OCI-LY1 (cell line): ENCODE measurements at regions not wholly inside any gene's neighbourhood (a gene's known extent, or its start where the extent isn't known, plus 50 kb on each side); places are given as distances from the start of the nearest gene placed in this dataset.

Experiments used
- H2AFZ ChIP-seq: fragments of 200-600 bp; sonication (generic), shearing (Covaris generic); 2 replicates; pipeline ENCODE4 v1.6.0; 2014; ENCODE audit warnings: antibody characterized with exemption, mild to moderate bottlenecking, low read length
- H3F3A ChIP-seq: fragments of 200-600 bp; sonication (generic), shearing (Covaris generic); 2 replicates; pipeline ENCODE4 v1.6.0; 2014; ENCODE audit warnings: mild to moderate bottlenecking, antibody characterized with exemption, low read length, moderate library complexity; ENCODE audit not compliant: insufficient read depth
- H3K27ac ChIP-seq: fragments of 200-600 bp; sonication (generic); 2 replicates; pipeline ENCODE4 v1.5.1; 2014; ENCODE audit warnings: low read length, mixed run types, mild to moderate bottlenecking, low read depth; ENCODE audit not compliant: poor library complexity, severe bottlenecking
- H3K27me3 ChIP-seq: fragments of 200-600 bp; sonication (generic); 2 replicates; pipeline ENCODE4 v1.6.0; 2014; ENCODE audit warnings: antibody characterized with exemption, mild to moderate bottlenecking, low read length, moderate library complexity; ENCODE audit not compliant: insufficient read depth
- H3K36me3 ChIP-seq: fragments of 200-600 bp; sonication (generic); 2 replicates; pipeline ENCODE4 v1.6.1; 2014; ENCODE audit warnings: mild to moderate bottlenecking, antibody characterized with exemption, low read length, moderate library complexity, mixed read lengths; ENCODE audit not compliant: insufficient read depth
- H3K4me1 ChIP-seq: fragments of 200-600 bp; sonication (generic); 2 replicates; pipeline ENCODE4 v1.5.1; 2014; ENCODE audit warnings: mild to moderate bottlenecking, low read length, moderate library complexity; ENCODE audit not compliant: insufficient read depth, severe bottlenecking
- H3K4me2 ChIP-seq: fragments of 200-600 bp; sonication (generic), shearing (Covaris generic); 2 replicates; pipeline ENCODE4 v1.6.1; 2014; ENCODE audit warnings: low read length
- H3K4me3 ChIP-seq: fragments of 200-600 bp; sonication (generic); 2 replicates; pipeline ENCODE4 v1.5.1; 2014; ENCODE audit warnings: low read length, low read depth, mild to moderate bottlenecking, mixed read lengths; ENCODE audit not compliant: poor library complexity, severe bottlenecking
- H3K79me2 ChIP-seq: fragments of 200-600 bp; shearing (Covaris generic); 2 replicates; pipeline ENCODE4 v1.6.1; 2016; ENCODE audit warnings: mixed run types, low read length, mixed read lengths; ENCODE audit not compliant: insufficient read depth
- H3K9ac ChIP-seq: fragments of 200-600 bp; sonication (generic), shearing (Covaris generic); 2 replicates; pipeline ENCODE4 v1.6.1; 2014; ENCODE audit warnings: mild to moderate bottlenecking, low read length, mixed read lengths
- H3K9me2 ChIP-seq: fragments of 200-600 bp; sonication (generic), shearing (Covaris generic); 2 replicates; pipeline ENCODE4 v1.6.1; 2014; ENCODE audit warnings: low read depth, mild to moderate bottlenecking, low read length, mixed read lengths
- H3K9me3 ChIP-seq: fragments of 200-600 bp; shearing (Covaris generic); 2 replicates; pipeline ENCODE4 v1.6.1; 2014; ENCODE audit warnings: low read length, mixed read lengths
- H4K20me1 ChIP-seq: fragments of 200-600 bp; sonication (generic), shearing (Covaris generic); 2 replicates; pipeline ENCODE4 v1.6.0; 2016; ENCODE audit warnings: mild to moderate bottlenecking, low read length; ENCODE audit not compliant: insufficient read depth
- EZH2 ChIP-seq: fragments of 200-600 bp; sonication (generic), shearing (Covaris generic); IDR thresholded peaks from 2 replicates; pipeline ENCODE4 v1.8.0; 2017; ENCODE audit warnings: borderline replicate concordance, mixed run types, mild to moderate bottlenecking, antibody characterized with exemption, low read length, moderate library complexity, mixed read lengths
- TF ChIP-seq, protein P1 (sequence below): fragments of 200-600 bp; sonication (generic), shearing (Covaris generic); IDR thresholded peaks from 2 replicates; pipeline ENCODE4 v1.5.1; 2017; ENCODE audit warnings: mild to moderate bottlenecking, antibody characterized with exemption, low read length, moderate library complexity, mixed read lengths

DNA sequence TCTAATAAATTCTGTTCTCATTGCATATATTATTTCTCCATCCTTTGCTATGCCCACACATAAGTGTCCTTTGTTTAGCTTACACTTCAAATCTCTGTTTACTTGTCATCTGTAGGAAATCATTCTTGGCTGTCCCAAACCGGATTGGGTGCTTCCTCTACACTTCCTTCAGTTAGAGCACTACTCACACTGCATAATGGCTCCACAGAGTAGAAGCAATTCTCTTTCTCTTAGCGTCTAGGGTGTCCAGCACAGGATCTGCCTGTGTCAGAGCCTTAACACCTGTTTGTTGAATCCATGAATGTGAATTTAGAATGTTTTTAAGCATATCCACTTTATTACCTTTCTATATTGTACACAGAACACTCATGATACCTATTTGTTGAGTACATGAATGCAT lies 87.0 kb upstream of the BMP2 start:
- no peaks in the 10 kb centered on the region for H3K27me3 ChIP-seq
- no peak overlapping the region for H3K27ac ChIP-seq
- H2AFZ ChIP-seq, result no peak overlapping the region
- H3K4me2 ChIP-seq, result no peak overlapping the region
- H4K20me1 ChIP-seq, result no peaks in the 10 kb centered on the region
- no peak overlapping the region for H3K9ac ChIP-seq
- no peaks in the 10 kb centered on the region for H3F3A ChIP-seq
- TF ChIP-seq, protein P1, sequence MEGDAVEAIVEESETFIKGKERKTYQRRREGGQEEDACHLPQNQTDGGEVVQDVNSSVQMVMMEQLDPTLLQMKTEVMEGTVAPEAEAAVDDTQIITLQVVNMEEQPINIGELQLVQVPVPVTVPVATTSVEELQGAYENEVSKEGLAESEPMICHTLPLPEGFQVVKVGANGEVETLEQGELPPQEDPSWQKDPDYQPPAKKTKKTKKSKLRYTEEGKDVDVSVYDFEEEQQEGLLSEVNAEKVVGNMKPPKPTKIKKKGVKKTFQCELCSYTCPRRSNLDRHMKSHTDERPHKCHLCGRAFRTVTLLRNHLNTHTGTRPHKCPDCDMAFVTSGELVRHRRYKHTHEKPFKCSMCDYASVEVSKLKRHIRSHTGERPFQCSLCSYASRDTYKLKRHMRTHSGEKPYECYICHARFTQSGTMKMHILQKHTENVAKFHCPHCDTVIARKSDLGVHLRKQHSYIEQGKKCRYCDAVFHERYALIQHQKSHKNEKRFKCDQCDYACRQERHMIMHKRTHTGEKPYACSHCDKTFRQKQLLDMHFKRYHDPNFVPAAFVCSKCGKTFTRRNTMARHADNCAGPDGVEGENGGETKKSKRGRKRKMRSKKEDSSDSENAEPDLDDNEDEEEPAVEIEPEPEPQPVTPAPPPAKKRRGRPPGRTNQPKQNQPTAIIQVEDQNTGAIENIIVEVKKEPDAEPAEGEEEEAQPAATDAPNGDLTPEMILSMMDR, result no peak
- no peak for TF ChIP-seq EZH2
- no peak overlapping the region for H3K4me3 ChIP-seq
- no peaks in the 10 kb centered on the region for H3K79me2 ChIP-seq
- H3K9me3 ChIP-seq, result no peaks in the 10 kb centered on the region
- H3K4me1 ChIP-seq, result no peaks in the 10 kb centered on the region
- no peaks in the 10 kb centered on the region for H3K9me2 ChIP-seq
- H3K36me3 ChIP-seq, result no peaks in the 10 kb centered on the region

DNA sequence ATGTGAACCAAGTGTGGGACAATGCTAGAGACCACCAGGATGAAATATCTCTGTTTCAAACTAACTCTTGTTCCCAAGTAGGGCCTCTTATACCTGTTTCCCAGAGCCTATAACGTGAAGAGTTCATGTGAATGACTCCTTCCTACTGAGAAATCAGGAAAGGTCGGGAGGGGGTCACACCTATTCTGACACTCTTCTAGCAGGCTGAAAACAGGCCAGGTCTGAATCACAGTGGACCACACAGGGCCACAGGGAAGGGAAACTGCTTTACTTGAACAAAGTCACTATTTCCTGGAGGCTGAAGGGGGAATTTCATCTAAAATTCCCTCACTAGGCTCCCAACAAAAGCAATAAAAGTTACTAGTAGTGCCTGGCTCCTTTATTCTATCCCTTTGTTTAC lies 88.4 kb upstream of the BMP2 start:
- Histone ChIP-seq H3K9me2 (no peaks in the 10 kb centered on the region), H3K27ac (no peak overlapping the region), H3K36me3 (no peaks in the 10 kb centered on the region), H2AFZ (no peak overlapping the region), H3K79me2 (no peaks in the 10 kb centered on the region), H3K9ac (no peak overlapping the region), H4K20me1 (no peaks in the 10 kb centered on the region), H3F3A (no peaks in the 10 kb centered on the region), H3K4me3 (no peak overlapping the region), H3K27me3 (no peaks in the 10 kb centered on the region), H3K4me1 (no peaks in the 10 kb centered on the region), H3K9me3 (no peaks in the 10 kb centered on the region), H3K4me2 (no peak overlapping the region)
- TF ChIP-seq, protein P1, result no peak
- TF ChIP-seq EZH2, result no peak

DNA sequence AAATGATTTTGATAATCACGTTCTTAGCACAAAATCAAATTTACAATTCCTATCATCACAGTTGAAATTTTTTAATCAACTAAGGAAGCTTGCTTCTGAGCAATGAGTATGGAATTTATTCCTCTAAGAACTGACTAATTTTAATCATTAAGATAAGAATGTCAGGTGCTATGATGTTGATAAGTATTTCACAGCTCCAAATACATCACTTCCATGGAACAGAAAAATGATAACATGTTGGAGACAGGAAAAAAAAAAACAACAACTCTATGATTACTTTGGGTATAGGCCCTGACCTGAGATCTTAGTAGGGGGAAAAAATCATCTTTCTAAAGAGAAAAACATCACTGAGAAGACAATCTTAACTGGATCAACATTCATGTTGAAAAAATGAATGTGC lies 89.4 kb upstream of the BMP2 start:
- Histone ChIP-seq H3K4me3 (no peak overlapping the region), H3K4me2 (no peak overlapping the region), H3F3A (no peaks in the 10 kb centered on the region), H2AFZ (no peak overlapping the region), H3K9me2 (no peaks in the 10 kb centered on the region), H4K20me1 (no peaks in the 10 kb centered on the region), H3K79me2 (no peaks in the 10 kb centered on the region), H3K9ac (no peak overlapping the region), H3K27ac (no peak overlapping the region), H3K27me3 (no peaks in the 10 kb centered on the region), H3K4me1 (no peaks in the 10 kb centered on the region), H3K36me3 (no peaks in the 10 kb centered on the region), H3K9me3 (no peaks in the 10 kb centered on the region)
- TF ChIP-seq EZH2, result no peak
- TF ChIP-seq, protein P1, result no peak
